Endometrial microvascular endothelial cells (primary cell): ENCODE measurements at regions not wholly inside any gene's neighbourhood (a gene's known extent, or its start where the extent isn't known, plus 50 kb on each side); places are given as distances from the start of the nearest gene placed in this dataset.
"Not testable (repeated sequence)": the region's sequence is repeated elsewhere in the genome, so short reads cannot be mapped to it uniquely, and the experiment has no call there.

Source experiments
- in situ Hi-C: cut with HindIII; loops from 2 replicates; pipeline ENCODE4 v1.10.0; 2017; ENCODE audit warnings: low sequenced_read_pairs, low pct_unique_long_range_greater_than_20kb; ENCODE audit errors: inconsistent ontology term

GRCh38 chr1:200496937-200497336 is 87.1 kb upstream of the ZNF281 start:
- in situ Hi-C loops, result no loop called here

GRCh38 chr1:200495901-200496300 is 86.1 kb upstream of the ZNF281 start:
- in situ Hi-C loops, result no loop called here

- in situ Hi-C loops, result no loop called here
Measured at GRCh38 chr1:200493344-200493743, 83.5 kb upstream of the ZNF281 start.

- in situ Hi-C loops, result no loop called here
Measured at GRCh38 chr1:200491103-200491502, 81.3 kb upstream of the ZNF281 start.

- in situ Hi-C loops, result no loop called here
Measured at GRCh38 chr1:200490183-200490582, 80.3 kb upstream of the ZNF281 start.

GRCh38 chr1:200488375-200489165 is 78.7 kb upstream of the ZNF281 start:
- in situ Hi-C loops, result no loop called here

- in situ Hi-C loops, result no loop called here
Measured at GRCh38 chr1:200487650-200488049, 77.8 kb upstream of the ZNF281 start.

GRCh38 chr1:200486634-200487033 is 76.8 kb upstream of the ZNF281 start:
- in situ Hi-C loops, result no loop called here

GRCh38 chr1:200484438-200484946 is 74.7 kb upstream of the ZNF281 start:
- in situ Hi-C loops, result not testable (repeated sequence)

- in situ Hi-C loops, result no loop called here
Measured at GRCh38 chr1:200483491-200484143, 73.8 kb upstream of the ZNF281 start.

- in situ Hi-C loops, result no loop called here
Measured at GRCh38 chr1:200480964-200481363, 71.1 kb upstream of the ZNF281 start.

GRCh38 chr1:200479816-200480215 is 70.0 kb upstream of the ZNF281 start:
- in situ Hi-C loops, result no loop called here

GRCh38 chr1:200478945-200479558 is 69.2 kb upstream of the ZNF281 start:
- in situ Hi-C loops, result no loop called here

- in situ Hi-C loops, result no loop called here
Measured at GRCh38 chr1:200478239-200478623, 68.4 kb upstream of the ZNF281 start.

GRCh38 chr1:200474633-200475032 is 64.8 kb upstream of the ZNF281 start:
- in situ Hi-C loops, result loop anchor here (25.0 kb wide), 1 partner anchor 112 kb away; no protein-coding TSS in a partner anchor

- in situ Hi-C loops, result loop anchor here (25.0 kb wide), 1 partner anchor 112 kb away; no protein-coding TSS in a partner anchor
Measured at GRCh38 chr1:200473698-200474371, 64.0 kb upstream of the ZNF281 start.

GRCh38 chr1:200471739-200472138 is 61.9 kb upstream of the ZNF281 start:
- in situ Hi-C loops, result loop anchor here (25.0 kb wide), 1 partner anchor 109 kb away; no protein-coding TSS in a partner anchor

GRCh38 chr1:200468264-200469001 is 58.6 kb upstream of the ZNF281 start:
- in situ Hi-C loops, result loop anchor here (25.0 kb wide), 1 partner anchor 106 kb away; no protein-coding TSS in a partner anchor
